ENCODE measurements at regions not wholly inside any gene's neighbourhood (a gene's known extent, or its start where the extent isn't known, plus 50 kb on each side); places are given as distances from the start of the nearest gene placed in this dataset.

DNA sequence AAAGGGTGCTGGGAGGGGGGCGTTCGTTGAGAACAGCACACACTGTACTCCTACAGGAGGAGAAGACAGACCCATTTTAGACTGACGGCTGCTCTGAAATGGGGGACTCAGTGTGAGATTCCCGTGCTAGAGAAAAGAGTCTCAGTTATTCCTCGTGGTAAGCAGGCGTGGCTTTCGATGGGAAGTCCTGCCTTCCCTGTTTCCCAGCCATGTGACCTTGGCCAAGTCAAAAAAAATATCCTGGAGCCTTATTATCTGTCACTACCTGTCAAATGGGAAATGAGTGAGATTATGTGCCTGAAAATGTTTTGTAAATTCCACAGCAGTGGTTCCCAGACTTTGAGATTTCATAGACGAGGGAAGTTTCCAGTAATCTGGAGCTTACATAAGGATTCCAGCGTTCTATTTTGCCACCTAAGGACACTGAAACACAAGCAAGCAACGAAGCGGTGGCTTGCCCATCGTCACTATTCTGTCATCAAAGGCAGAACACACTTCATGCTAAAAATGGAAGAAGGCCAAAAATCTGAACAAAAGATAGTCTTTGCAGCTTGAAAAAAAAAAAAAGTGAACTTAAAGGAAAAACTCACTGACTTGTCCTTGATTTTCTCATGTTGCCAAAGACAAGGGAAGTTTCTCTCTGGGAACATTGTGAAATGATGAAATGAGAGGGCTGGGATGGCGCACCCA is 253.4 kb upstream of the RPL38 start:
- no peak for TF ChIP-seq FOXP2 (optimal IDR thresholded peaks at IDR 0.05; ENCODE audit: borderline replicate concordance, extremely low read depth, extremely low read length, insufficient read depth)
- TF ChIP-seq, protein P1, sequence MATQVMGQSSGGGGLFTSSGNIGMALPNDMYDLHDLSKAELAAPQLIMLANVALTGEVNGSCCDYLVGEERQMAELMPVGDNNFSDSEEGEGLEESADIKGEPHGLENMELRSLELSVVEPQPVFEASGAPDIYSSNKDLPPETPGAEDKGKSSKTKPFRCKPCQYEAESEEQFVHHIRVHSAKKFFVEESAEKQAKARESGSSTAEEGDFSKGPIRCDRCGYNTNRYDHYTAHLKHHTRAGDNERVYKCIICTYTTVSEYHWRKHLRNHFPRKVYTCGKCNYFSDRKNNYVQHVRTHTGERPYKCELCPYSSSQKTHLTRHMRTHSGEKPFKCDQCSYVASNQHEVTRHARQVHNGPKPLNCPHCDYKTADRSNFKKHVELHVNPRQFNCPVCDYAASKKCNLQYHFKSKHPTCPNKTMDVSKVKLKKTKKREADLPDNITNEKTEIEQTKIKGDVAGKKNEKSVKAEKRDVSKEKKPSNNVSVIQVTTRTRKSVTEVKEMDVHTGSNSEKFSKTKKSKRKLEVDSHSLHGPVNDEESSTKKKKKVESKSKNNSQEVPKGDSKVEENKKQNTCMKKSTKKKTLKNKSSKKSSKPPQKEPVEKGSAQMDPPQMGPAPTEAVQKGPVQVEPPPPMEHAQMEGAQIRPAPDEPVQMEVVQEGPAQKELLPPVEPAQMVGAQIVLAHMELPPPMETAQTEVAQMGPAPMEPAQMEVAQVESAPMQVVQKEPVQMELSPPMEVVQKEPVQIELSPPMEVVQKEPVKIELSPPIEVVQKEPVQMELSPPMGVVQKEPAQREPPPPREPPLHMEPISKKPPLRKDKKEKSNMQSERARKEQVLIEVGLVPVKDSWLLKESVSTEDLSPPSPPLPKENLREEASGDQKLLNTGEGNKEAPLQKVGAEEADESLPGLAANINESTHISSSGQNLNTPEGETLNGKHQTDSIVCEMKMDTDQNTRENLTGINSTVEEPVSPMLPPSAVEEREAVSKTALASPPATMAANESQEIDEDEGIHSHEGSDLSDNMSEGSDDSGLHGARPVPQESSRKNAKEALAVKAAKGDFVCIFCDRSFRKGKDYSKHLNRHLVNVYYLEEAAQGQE (IDR thresholded peaks at IDR 0.05; ENCODE audit: insufficient read depth in 1 of 2, low read depth in 2 of 2, low read length in 2 of 2), result no peak
- TF ChIP-seq SIN3A (IDR thresholded peaks at IDR 0.05; ENCODE audit: borderline replicate concordance, insufficient read depth, low read length), result no peak
- no peak for TF ChIP-seq POLR2AphosphoS5 (IDR thresholded peaks at IDR 0.05; ENCODE audit: low read depth, low read length)
- no peak for TF ChIP-seq TAF1 (IDR thresholded peaks at IDR 0.05; ENCODE audit: borderline replicate concordance, insufficient read depth, low read length)

DNA sequence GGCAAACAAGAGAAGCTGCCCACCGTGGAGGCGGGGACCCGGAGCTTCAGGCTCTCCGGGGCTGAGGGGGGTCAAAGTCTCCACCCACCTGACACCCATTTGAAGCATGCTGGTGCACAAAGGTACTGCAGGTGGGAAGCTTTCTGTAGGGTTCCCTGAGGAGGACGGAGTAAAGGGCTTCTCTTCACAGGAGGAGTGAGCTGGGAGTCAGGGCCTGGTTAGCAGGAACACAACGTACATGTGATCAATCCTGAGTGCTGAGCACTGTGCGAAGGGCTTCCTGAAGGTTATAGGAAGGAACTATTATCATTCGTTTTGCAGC is 252.9 kb upstream of the RPL38 start:
- no peak for TF ChIP-seq TAF1 (IDR thresholded peaks at IDR 0.05; ENCODE audit: borderline replicate concordance, insufficient read depth, low read length)
- TF ChIP-seq, protein P1 (IDR thresholded peaks at IDR 0.05; ENCODE audit: insufficient read depth in 1 of 2, low read depth in 2 of 2, low read length in 2 of 2), result no peak
- no peak for TF ChIP-seq SIN3A (IDR thresholded peaks at IDR 0.05; ENCODE audit: borderline replicate concordance, insufficient read depth, low read length)
- TF ChIP-seq FOXP2 (optimal IDR thresholded peaks at IDR 0.05; ENCODE audit: borderline replicate concordance, extremely low read depth, extremely low read length, insufficient read depth), result no peak

DNA sequence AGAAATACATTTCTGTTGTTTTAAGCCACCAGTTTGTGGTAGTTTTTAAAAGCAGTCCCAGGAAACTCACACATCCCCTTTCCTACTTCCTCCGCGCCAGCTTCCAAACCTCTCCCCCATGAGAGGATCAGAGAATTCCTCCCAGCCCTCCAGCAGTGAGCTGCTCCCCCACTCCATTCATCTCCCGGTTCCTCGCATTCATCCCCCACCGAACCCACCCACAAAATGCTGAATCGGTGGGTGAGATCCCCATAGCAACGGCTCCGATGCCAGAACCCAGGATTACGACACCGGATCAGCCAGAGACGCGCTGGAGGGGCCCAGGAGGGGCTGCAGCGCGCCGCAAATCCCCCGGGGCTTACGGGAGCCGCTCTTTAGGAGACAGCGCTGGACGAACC is 251.4 kb upstream of the RPL38 start:
- TF ChIP-seq SIN3A (IDR thresholded peaks at IDR 0.05; ENCODE audit: borderline replicate concordance, insufficient read depth, low read length), result no peak
- TF ChIP-seq POLR2AphosphoS5 (IDR thresholded peaks at IDR 0.05; ENCODE audit: low read depth, low read length), result no peak
- no peak for TF ChIP-seq TAF1 (IDR thresholded peaks at IDR 0.05; ENCODE audit: borderline replicate concordance, insufficient read depth, low read length)
- no peak for TF ChIP-seq FOXP2 (optimal IDR thresholded peaks at IDR 0.05; ENCODE audit: borderline replicate concordance, extremely low read depth, extremely low read length, insufficient read depth)
- TF ChIP-seq, protein P1 (IDR thresholded peaks at IDR 0.05; ENCODE audit: insufficient read depth in 1 of 2, low read depth in 2 of 2, low read length in 2 of 2), result no peak

DNA sequence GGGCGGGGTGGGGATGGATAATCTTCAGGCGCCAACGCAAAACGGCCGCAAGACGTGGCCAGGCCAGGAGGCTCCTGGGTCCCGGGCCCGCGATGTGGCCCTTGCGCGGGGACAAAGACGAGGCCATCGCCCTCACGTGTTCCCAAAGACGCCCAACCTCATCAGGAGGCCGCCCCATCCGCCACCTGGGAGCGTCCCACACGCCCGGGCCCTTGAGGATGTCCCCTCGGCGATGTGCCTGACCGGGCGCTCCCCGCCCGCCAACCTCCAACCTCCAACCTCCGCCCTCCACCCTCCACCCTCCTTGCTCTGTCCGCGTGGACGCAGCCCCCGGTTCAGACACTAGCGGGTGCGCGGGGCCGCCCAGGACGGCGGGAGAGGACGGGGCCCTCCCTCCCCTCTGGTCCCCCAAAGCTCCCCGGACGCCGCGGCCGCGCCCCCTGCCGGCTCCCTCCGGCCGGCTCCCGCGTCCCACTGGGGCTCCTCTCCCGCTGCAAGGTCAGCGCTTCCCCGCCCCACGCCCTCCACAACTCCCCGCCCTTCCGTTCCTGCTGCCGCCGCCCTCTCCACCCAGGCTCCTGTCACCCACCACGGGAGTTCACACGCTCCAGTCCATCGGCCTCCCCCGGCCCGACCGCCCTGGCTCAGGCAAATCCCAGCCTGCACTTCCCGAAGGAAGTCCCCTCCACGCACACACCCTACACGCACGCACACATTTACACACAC is 250.8 kb upstream of the RPL38 start:
- TF ChIP-seq TAF1 (IDR thresholded peaks at IDR 0.05; ENCODE audit: borderline replicate concordance, insufficient read depth, low read length) (no peak), FOXP2 (optimal IDR thresholded peaks at IDR 0.05; ENCODE audit: borderline replicate concordance, extremely low read depth, extremely low read length, insufficient read depth) (no peak), SIN3A (IDR thresholded peaks at IDR 0.05; ENCODE audit: borderline replicate concordance, insufficient read depth, low read length) (no peak), POLR2AphosphoS5 (IDR thresholded peaks at IDR 0.05; ENCODE audit: low read depth, low read length) (no peak)
- TF ChIP-seq, protein P1 (IDR thresholded peaks at IDR 0.05; ENCODE audit: insufficient read depth in 1 of 2, low read depth in 2 of 2, low read length in 2 of 2), result no peak

All from PFSK-1 (cell line).